Left lung (tissue), 4 donors: ENCODE measurements at regions not wholly inside any gene's neighbourhood (a gene's known extent, or its start where the extent isn't known, plus 50 kb on each side); places are given as distances from the start of the nearest gene placed in this dataset.

ENCODE experiments used
- ATAC-seq: fragments of 200-7000 bp; cut with Tn5 transposase; one replicate; pipeline ENCODE4 v1.9.1; 2020; ENCODE audit warnings: moderate library complexity
- DNase-seq, 4 donors: peaks; one replicate each; pipeline ENCODE4 v3.0.0-alpha.2; 2013 to 2020
- H3K27ac ChIP-seq, 2 donors: fragments of 200-600 bp; sonication (generic) in 1 of 2; one replicate each; pipeline versions ENCODE4 v1.5.0 to v1.8.0; 2020 to 2021
- H3K27me3 ChIP-seq, 2 donors: fragments of 200-600 bp; sonication (generic) in 1 of 2; one replicate each; pipeline versions ENCODE4 v1.5.0 to v1.8.0; 2020 to 2021
- H3K36me3 ChIP-seq, 2 donors: fragments of 200-600 bp; sonication (generic) in 1 of 2; one replicate each; pipeline versions ENCODE4 v1.5.0 to v1.8.0; 2020 to 2021
- H3K4me1 ChIP-seq, 2 donors: fragments of 200-600 bp; one replicate each; pipeline ENCODE4 v1.8.0; 2021
- H3K4me3 ChIP-seq, 2 donors: fragments of 200-600 bp; sonication (generic) in 1 of 2; one replicate each; pipeline versions ENCODE4 v1.5.0 to v1.8.0; 2020 to 2021; ENCODE audit warnings: mild to moderate bottlenecking in 1 of 2
- H3K9me3 ChIP-seq, 2 donors: fragments of 200-600 bp; sonication (generic) in 1 of 2; one replicate each; pipeline versions ENCODE4 v1.5.0 to v1.8.0; 2020 to 2021
- CTCF ChIP-seq, 2 donors: fragments of 200-600 bp; sonication (generic) in 1 of 2; IDR thresholded peaks; one replicate each; pipeline versions ENCODE4 v1.5.0 to v1.8.0; 2021; ENCODE audit warnings: antibody characterized with exemption in 2 of 2
- intact Hi-C, 2 donors: fragments of 100-400 bp; cut with DNase I; formaldehyde crosslinking; loops; one replicate each; pipeline versions ENCODE4 v1.11.2 to v1.14.2; 2022
- donor health status: DM: no; HTN: yes; CAD: no.
- donor health status: DM: no; HTN: no; CAD: no.

GRCh38 chr17:45577571-45578279 is 87.2 kb upstream of the PLEKHM1 start:
- Histone ChIP-seq H3K27ac (peak overlapping the region in 1 of 2 donors; percentile 60), H3K27me3 (no peaks in the 10 kb centered on the region), H3K4me3 (no peak overlapping the region), H3K9me3 (no peaks in the 10 kb centered on the region), H3K36me3 (peaks cover 0 to 9% of the 10 kb centered on the region in 2 donors), H3K4me1 (peaks cover 15 to 23% of the 10 kb centered on the region in 2 donors)
- no peak for ATAC-seq
- TF ChIP-seq CTCF (IDR thresholded peaks at IDR 0.05): no peak
- intact Hi-C loops: no loop called here
- DNase-seq: no peak

GRCh38 chr17:45578516-45579455 is 88.3 kb upstream of the PLEKHM1 start:
- Histone ChIP-seq H3K4me3 (no peak overlapping the region), H3K4me1 (peaks cover 20 to 33% of the 10 kb centered on the region in 2 donors), H3K9me3 (no peaks in the 10 kb centered on the region), H3K27me3 (no peaks in the 10 kb centered on the region), H3K27ac (no peak overlapping the region), H3K36me3 (peaks cover 0 to 9% of the 10 kb centered on the region in 2 donors)
- TF ChIP-seq CTCF (IDR thresholded peaks at IDR 0.05): no peak
- ATAC-seq (no peak), DNase-seq (no peak)
- intact Hi-C loops: no loop called here

GRCh38 chr17:45579529-45580495 is 89.3 kb upstream of the PLEKHM1 start:
- H3K4me1 ChIP-seq: peaks cover 23 to 40% of the 10 kb centered on the region in 2 donors
- no peak overlapping the region for H3K27ac ChIP-seq
- intact Hi-C loops: no loop called here
- TF ChIP-seq CTCF (IDR thresholded peaks at IDR 0.05): no peak
- no peaks in the 10 kb centered on the region for H3K27me3 ChIP-seq
- H3K36me3 ChIP-seq: peaks cover 0 to 9% of the 10 kb centered on the region in 2 donors
- DNase-seq: no peak
- H3K9me3 ChIP-seq: no peaks in the 10 kb centered on the region
- no peak overlapping the region for H3K4me3 ChIP-seq
- no peak for ATAC-seq

- intact Hi-C loops: no loop called here
- H3K27me3 ChIP-seq: no peaks in the 10 kb centered on the region
- H3K27ac ChIP-seq: no peak overlapping the region
- ATAC-seq (no peak), DNase-seq (no peak)
- no peak for TF ChIP-seq CTCF (IDR thresholded peaks at IDR 0.05)
- peaks cover 0 to 9% of the 10 kb centered on the region in 2 donors for H3K36me3 ChIP-seq
- no peaks in the 10 kb centered on the region for H3K9me3 ChIP-seq
- H3K4me3 ChIP-seq: no peak overlapping the region
- H3K4me1 ChIP-seq: peaks cover 14 to 40% of the 10 kb centered on the region in 2 donors
These were observed 90.4 kb upstream of the PLEKHM1 start for GRCh38 chr17:45580924-45581323.
